H9 (cell line): ENCODE measurements at regions not wholly inside any gene's neighbourhood (a gene's known extent, or its start where the extent isn't known, plus 50 kb on each side); places are given as distances from the start of the nearest gene placed in this dataset.

Experiments used
- DNase-seq: peaks from one replicate; pipeline ENCODE4 v3.0.0-alpha.2; 2017
- H2AFZ ChIP-seq: one replicate; pipeline ENCODE4 v1.6.1; 2013; ENCODE audit warnings: mild to moderate bottlenecking, low read length, control low read depth, moderate library complexity
- H2AK5ac ChIP-seq: 2 replicates; pipeline ENCODE4 v1.6.1; 2013; ENCODE audit warnings: low read length, control low read depth, mixed read lengths; ENCODE audit not compliant: insufficient read length
- H2BK120ac ChIP-seq: one replicate; pipeline ENCODE4 v1.6.1; 2013; ENCODE audit warnings: low read depth, mild to moderate bottlenecking, low read length, control low read depth, inconsistent platforms; ENCODE audit not compliant: poor library complexity, severe bottlenecking
- H2BK12ac ChIP-seq: 2 replicates; pipeline ENCODE4 v1.6.1; 2013; ENCODE audit warnings: low read length, control low read depth, mixed read lengths, low read depth; ENCODE audit not compliant: insufficient read length
- H2BK15ac ChIP-seq: 2 replicates; pipeline ENCODE4 v1.6.1; 2013; ENCODE audit warnings: low read depth, low read length, control low read depth
- H2BK20ac ChIP-seq: one replicate; pipeline ENCODE4 v1.6.1; 2013; ENCODE audit warnings: low read depth, mild to moderate bottlenecking, low read length, control low read depth, inconsistent platforms; ENCODE audit not compliant: poor library complexity, severe bottlenecking
- H2BK5ac ChIP-seq: 2 replicates; pipeline ENCODE4 v1.6.1; 2013; ENCODE audit warnings: low read length, control low read depth, mixed read lengths; ENCODE audit not compliant: insufficient read length
- H3K14ac ChIP-seq: 2 replicates; pipeline ENCODE4 v1.6.1; 2013; ENCODE audit warnings: low read length, control low read depth; ENCODE audit not compliant: insufficient read depth
- H3K18ac ChIP-seq: 2 replicates; pipeline ENCODE4 v1.6.1; 2013; ENCODE audit warnings: low read depth, mild to moderate bottlenecking, mixed read lengths, low read length, control low read depth; ENCODE audit not compliant: insufficient read length
- H3K23ac ChIP-seq: 2 replicates; pipeline ENCODE4 v1.6.1; 2013; ENCODE audit warnings: low read length, control low read depth, mixed read lengths, low read depth; ENCODE audit not compliant: insufficient read length
- H3K23me2 ChIP-seq: 2 replicates; pipeline ENCODE4 v1.6.1; 2013; ENCODE audit warnings: low read depth, mild to moderate bottlenecking, mixed read lengths, low read length, control low read depth; ENCODE audit not compliant: insufficient read length, poor library complexity, severe bottlenecking
- H3K27ac ChIP-seq: 2 replicates; pipeline ENCODE4 v1.5.1; 2013; ENCODE audit warnings: low read length, control low read depth, mixed read lengths, low read depth; ENCODE audit not compliant: insufficient read length
- H3K27me3 ChIP-seq: 2 replicates; pipeline ENCODE4 v1.6.1; 2013; ENCODE audit warnings: low read length, control low read depth, inconsistent platforms; ENCODE audit not compliant: insufficient read depth
- H3K4ac ChIP-seq: 2 replicates; pipeline ENCODE4 v1.6.1; 2013; ENCODE audit warnings: low read depth, mild to moderate bottlenecking, control low read depth, inconsistent platforms, low read length, moderate library complexity
- H3K4me1 ChIP-seq: 2 replicates; pipeline ENCODE4 v1.6.1; 2013; ENCODE audit warnings: low read length, control low read depth, inconsistent platforms; ENCODE audit not compliant: insufficient read depth
- H3K4me2 ChIP-seq: 2 replicates; pipeline ENCODE4 v1.6.1; 2013; ENCODE audit warnings: low read length, control low read depth, mixed read lengths; ENCODE audit not compliant: insufficient read length, insufficient read depth
- H3K56ac ChIP-seq: 2 replicates; pipeline ENCODE4 v1.6.1; 2013; ENCODE audit warnings: low read depth, mild to moderate bottlenecking, mixed read lengths, low read length, control low read depth; ENCODE audit not compliant: insufficient read length
- H3K79me1 ChIP-seq: 2 replicates; pipeline ENCODE4 v1.6.1; 2013; ENCODE audit warnings: low read depth, mild to moderate bottlenecking, moderate library complexity, low read length, control low read depth, inconsistent platforms; ENCODE audit not compliant: insufficient read depth, poor library complexity, severe bottlenecking
- H3K79me2 ChIP-seq: 2 replicates; pipeline ENCODE4 v1.6.1; 2013; ENCODE audit warnings: low read length, control low read depth, inconsistent platforms; ENCODE audit not compliant: insufficient read depth
- H3K9ac ChIP-seq: 2 replicates; pipeline ENCODE4 v1.6.1; 2013; ENCODE audit warnings: low read length, control low read depth, mixed read lengths; ENCODE audit not compliant: insufficient read length; ENCODE audit errors: extremely low read depth
- H3K9me3 ChIP-seq: one replicate; pipeline ENCODE4 v1.6.1; 2013; ENCODE audit warnings: low read depth, low read length, inconsistent platforms; ENCODE audit not compliant: control insufficient read depth
- H3T11ph ChIP-seq: one replicate; pipeline ENCODE4 v1.6.1; 2013; ENCODE audit warnings: mild to moderate bottlenecking, low read length, control low read depth, inconsistent platforms
- H4K20me1 ChIP-seq: one replicate; pipeline ENCODE4 v1.6.1; 2013; ENCODE audit not compliant: control insufficient read depth, insufficient read length, insufficient read depth
- H4K5ac ChIP-seq: 2 replicates; pipeline ENCODE4 v1.6.1; 2013; ENCODE audit warnings: low read depth, mild to moderate bottlenecking, mixed read lengths, low read length, control low read depth; ENCODE audit not compliant: insufficient read length
- H4K8ac ChIP-seq: replicated peaks from 2 replicates; pipeline ENCODE4 v1.6.1; 2013; ENCODE audit warnings: low read length, control low read depth, mixed read lengths, low read depth; ENCODE audit not compliant: insufficient read length
- H4K91ac ChIP-seq: 2 replicates; pipeline ENCODE4 v1.6.1; 2013; ENCODE audit warnings: low read depth, mild to moderate bottlenecking, moderate library complexity, mixed read lengths, low read length, control low read depth; ENCODE audit not compliant: insufficient read length
- H3K27ac Mint-ChIP-seq, 3 experiments: 2 replicates in 2 of 3; 3 replicates in 1 of 3; pipeline ENCODE4 v1.8.0; 2020 to 2021; ENCODE audit warnings: mixed read lengths in 3 of 3, mild to moderate bottlenecking in 1 of 3, moderate library complexity in 1 of 3
- H3K27me3 Mint-ChIP-seq: 2 replicates; pipeline ENCODE4 v1.8.0; 2021; ENCODE audit warnings: low read depth, mild to moderate bottlenecking, moderate library complexity, mixed read lengths
- H3K36me3 Mint-ChIP-seq, 3 experiments: 2 replicates in 2 of 3; 3 replicates in 1 of 3; pipeline ENCODE4 v1.8.0; 2020 to 2021; ENCODE audit warnings: low read depth in 3 of 3, mixed read lengths in 3 of 3; ENCODE audit not compliant: insufficient read depth in 1 of 3
- H3K4me1 Mint-ChIP-seq, 2 experiments: 2 replicates each; pipeline ENCODE4 v1.8.0; 2020; ENCODE audit warnings: mixed read lengths in 2 of 2
- H3K4me3 Mint-ChIP-seq, 2 experiments: 2 replicates in 1 of 2; 3 replicates in 1 of 2; pipeline ENCODE4 v1.8.0; 2020 to 2021; ENCODE audit warnings: mild to moderate bottlenecking in 2 of 2, mixed read lengths in 2 of 2, moderate library complexity in 1 of 2
- H3K9me3 Mint-ChIP-seq, 2 experiments: 2 replicates in 1 of 2; 3 replicates in 1 of 2; pipeline ENCODE4 v1.8.0; 2020; ENCODE audit warnings: mild to moderate bottlenecking in 2 of 2, mixed read lengths in 2 of 2, moderate library complexity in 1 of 2
- CTCF ChIP-seq: fragments of 200-600 bp; sonication (generic); conservative IDR thresholded peaks from 3 replicates; pipeline ENCODE4 v1.8.0; 2021; ENCODE audit warnings: antibody characterized with exemption, mild to moderate bottlenecking

- H3K9ac ChIP-seq: no peak overlapping the region
- no peak for TF ChIP-seq CTCF
- H3K4me2 ChIP-seq: no peak overlapping the region
- no peak overlapping the region for H2AFZ ChIP-seq
- H2BK5ac ChIP-seq: no peak overlapping the region
- H3K4ac ChIP-seq: no peak overlapping the region
- Mint-ChIP-seq H3K27me3 (no peaks in the 10 kb centered on the region), H3K36me3 (peaks cover 0 to 4% (median 2%) of the 10 kb centered on the region in 3 experiments; a peak in 1 of 7 replicates), H3K4me1 (peaks cover 6 to 9% of the 10 kb centered on the region in 2 experiments), H3K27ac (no peak overlapping the region), H3K9me3 (peaks cover 0 to 3% of the 10 kb centered on the region in 2 experiments; a peak in 2 of 5 replicates), H3K4me3 (no peak overlapping the region)
- H3K79me2 ChIP-seq: no peaks in the 10 kb centered on the region
- no peak overlapping the region for H3K14ac ChIP-seq
- H3K9me3 ChIP-seq: no peaks in the 10 kb centered on the region
- no peak overlapping the region for H3K18ac ChIP-seq
- no peak overlapping the region for H2BK20ac ChIP-seq
- no peaks in the 10 kb centered on the region for H3K79me1 ChIP-seq
- no peak overlapping the region for H4K5ac ChIP-seq
- no peak overlapping the region for H2AK5ac ChIP-seq
- no peak overlapping the region for H3T11ph ChIP-seq
- H4K20me1 ChIP-seq: no peaks in the 10 kb centered on the region
- no peak overlapping the region for H2BK12ac ChIP-seq
- DNase-seq: no peak
- H4K91ac ChIP-seq: no peak overlapping the region
- no peaks in the 10 kb centered on the region for H3K23me2 ChIP-seq
- no peak overlapping the region for H3K27ac ChIP-seq
- H2BK120ac ChIP-seq: no peak overlapping the region
- no peak overlapping the region for H3K56ac ChIP-seq
- H3K27me3 ChIP-seq: no peaks in the 10 kb centered on the region
- H4K8ac ChIP-seq: no peak overlapping the region
- H3K23ac ChIP-seq: no peak overlapping the region
- H3K4me1 ChIP-seq: no peaks in the 10 kb centered on the region
- no peak overlapping the region for H2BK15ac ChIP-seq
Measured at GRCh38 chr18:60038731-60039130, 138.9 kb downstream of the PMAIP1 start.
